ENCODE measurements at regions not wholly inside any gene's neighbourhood (a gene's known extent, or its start where the extent isn't known, plus 50 kb on each side); places are given as distances from the start of the nearest gene placed in this dataset.
"Not testable (repeated sequence)": the region's sequence is repeated elsewhere in the genome, so short reads cannot be mapped to it uniquely, and the experiment has no call there.

DNA sequence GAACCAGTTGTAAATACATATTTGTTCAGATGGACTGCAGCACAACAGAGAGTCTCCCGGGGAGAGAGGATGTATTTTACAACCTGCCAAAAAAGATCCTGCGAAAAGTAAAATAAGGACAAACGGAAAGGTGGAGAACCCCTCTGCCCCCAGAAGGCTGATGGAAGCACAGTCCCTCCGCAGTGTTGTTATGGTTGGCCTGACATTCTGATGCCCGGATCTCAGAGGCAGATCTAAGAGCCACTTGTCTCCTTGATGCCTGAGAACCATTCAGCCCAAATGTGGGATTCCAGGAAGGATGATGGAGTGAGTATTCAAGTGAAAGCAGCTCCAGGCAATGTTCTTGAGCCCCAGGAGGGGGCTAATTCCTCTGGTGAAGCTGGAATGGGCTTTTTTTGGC, 458.7 kb downstream of the ZNF536 start:
- H3F3A ChIP-seq (ENCODE audit: insufficient read depth, low read length): no peaks in the 10 kb centered on the region

GRCh38 chr19:30825505-30825904, 453.3 kb downstream of the ZNF536 start:
- not testable (repeated sequence) for H2AFZ ChIP-seq (ENCODE audit: low read length); DNase-seq; H3K4me3 ChIP-seq (ENCODE audit: low read length); H3K79me2 ChIP-seq (ENCODE audit: low read length); H3K9me2 ChIP-seq (replicated peaks; ENCODE audit: insufficient read depth, low read length); H3K27ac ChIP-seq (ENCODE audit: low read length); H3K9ac ChIP-seq (ENCODE audit: low read length); H3K4me2 ChIP-seq (ENCODE audit: low read depth, low read length); H3K36me3 ChIP-seq (replicated peaks; ENCODE audit: insufficient read depth, low read length); H4K20me1 ChIP-seq (ENCODE audit: insufficient read depth, low read length); H3K4me1 ChIP-seq (ENCODE audit: low read length); H3F3A ChIP-seq (ENCODE audit: insufficient read depth, low read length); H3K9me3 ChIP-seq (replicated peaks; ENCODE audit: insufficient read depth, low read length)
- H3K27me3 ChIP-seq (replicated peaks; ENCODE audit: insufficient read depth, low read length): peaks cover 16% of the 10 kb centered on the region; the same call in 1 of the 2 replicates

More for the DNA sequence above, 458.7 kb downstream of the ZNF536 start:
- no peak overlapping the region for H3K9ac ChIP-seq (ENCODE audit: low read length)
- H3K27ac ChIP-seq (ENCODE audit: low read length): no peak overlapping the region
- H3K79me2 ChIP-seq (ENCODE audit: low read length): no peaks in the 10 kb centered on the region
- H3K27me3 ChIP-seq (replicated peaks; ENCODE audit: insufficient read depth, low read length): peaks cover 5% of the 10 kb centered on the region; the same call in 1 of the 2 replicates
- no peak for DNase-seq
- H3K9me2 ChIP-seq (replicated peaks; ENCODE audit: insufficient read depth, low read length): no peaks in the 10 kb centered on the region
- no peak for TF ChIP-seq EZH2phosphoT487 (IDR thresholded peaks at IDR 0.05; ENCODE audit: low read length)
- TF ChIP-seq, protein P1, sequence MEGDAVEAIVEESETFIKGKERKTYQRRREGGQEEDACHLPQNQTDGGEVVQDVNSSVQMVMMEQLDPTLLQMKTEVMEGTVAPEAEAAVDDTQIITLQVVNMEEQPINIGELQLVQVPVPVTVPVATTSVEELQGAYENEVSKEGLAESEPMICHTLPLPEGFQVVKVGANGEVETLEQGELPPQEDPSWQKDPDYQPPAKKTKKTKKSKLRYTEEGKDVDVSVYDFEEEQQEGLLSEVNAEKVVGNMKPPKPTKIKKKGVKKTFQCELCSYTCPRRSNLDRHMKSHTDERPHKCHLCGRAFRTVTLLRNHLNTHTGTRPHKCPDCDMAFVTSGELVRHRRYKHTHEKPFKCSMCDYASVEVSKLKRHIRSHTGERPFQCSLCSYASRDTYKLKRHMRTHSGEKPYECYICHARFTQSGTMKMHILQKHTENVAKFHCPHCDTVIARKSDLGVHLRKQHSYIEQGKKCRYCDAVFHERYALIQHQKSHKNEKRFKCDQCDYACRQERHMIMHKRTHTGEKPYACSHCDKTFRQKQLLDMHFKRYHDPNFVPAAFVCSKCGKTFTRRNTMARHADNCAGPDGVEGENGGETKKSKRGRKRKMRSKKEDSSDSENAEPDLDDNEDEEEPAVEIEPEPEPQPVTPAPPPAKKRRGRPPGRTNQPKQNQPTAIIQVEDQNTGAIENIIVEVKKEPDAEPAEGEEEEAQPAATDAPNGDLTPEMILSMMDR (IDR thresholded peaks at IDR 0.05; ENCODE audit: low read length): no peak
- TF ChIP-seq EZH2 (optimal IDR thresholded peaks at IDR 0.05; ENCODE audit: low read depth, low read length): no peak
- no peaks in the 10 kb centered on the region for H3K9me3 ChIP-seq (replicated peaks; ENCODE audit: insufficient read depth, low read length)
- no peaks in the 10 kb centered on the region for H3K4me1 ChIP-seq (ENCODE audit: low read length)
- no peak overlapping the region for H3K4me2 ChIP-seq (ENCODE audit: low read depth, low read length)
- no peak overlapping the region for H3K4me3 ChIP-seq (ENCODE audit: low read length)
- H4K20me1 ChIP-seq (ENCODE audit: insufficient read depth, low read length): no peaks in the 10 kb centered on the region
- H3K36me3 ChIP-seq (replicated peaks; ENCODE audit: insufficient read depth, low read length): no peaks in the 10 kb centered on the region
- H2AFZ ChIP-seq (ENCODE audit: low read length): no peak overlapping the region

GRCh38 chr19:30824809-30825208, 452.6 kb downstream of the ZNF536 start:
- H3K9me2 ChIP-seq (replicated peaks; ENCODE audit: insufficient read depth, low read length): no peaks in the 10 kb centered on the region
- no peaks in the 10 kb centered on the region for H4K20me1 ChIP-seq (ENCODE audit: insufficient read depth, low read length)
- DNase-seq: no peak
- TF ChIP-seq EZH2 (optimal IDR thresholded peaks at IDR 0.05; ENCODE audit: low read depth, low read length) (no peak), EZH2phosphoT487 (IDR thresholded peaks at IDR 0.05; ENCODE audit: low read length) (no peak)
- TF ChIP-seq, protein P1 (IDR thresholded peaks at IDR 0.05; ENCODE audit: low read length): no peak
- no peak overlapping the region for H2AFZ ChIP-seq (ENCODE audit: low read length)
- H3K36me3 ChIP-seq (replicated peaks; ENCODE audit: insufficient read depth, low read length): no peaks in the 10 kb centered on the region
- peaks cover 21% of the 10 kb centered on the region for H3K27me3 ChIP-seq (replicated peaks; ENCODE audit: insufficient read depth, low read length)
- no peak overlapping the region for H3K4me2 ChIP-seq (ENCODE audit: low read depth, low read length)
- no peak overlapping the region for H3K27ac ChIP-seq (ENCODE audit: low read length)
- H3F3A ChIP-seq (ENCODE audit: insufficient read depth, low read length): no peaks in the 10 kb centered on the region
- H3K4me3 ChIP-seq (ENCODE audit: low read length): no peak overlapping the region
- no peaks in the 10 kb centered on the region for H3K4me1 ChIP-seq (ENCODE audit: low read length)
- no peaks in the 10 kb centered on the region for H3K79me2 ChIP-seq (ENCODE audit: low read length)
- H3K9me3 ChIP-seq (replicated peaks; ENCODE audit: insufficient read depth, low read length): no peaks in the 10 kb centered on the region
- H3K9ac ChIP-seq (ENCODE audit: low read length): no peak overlapping the region

DNA sequence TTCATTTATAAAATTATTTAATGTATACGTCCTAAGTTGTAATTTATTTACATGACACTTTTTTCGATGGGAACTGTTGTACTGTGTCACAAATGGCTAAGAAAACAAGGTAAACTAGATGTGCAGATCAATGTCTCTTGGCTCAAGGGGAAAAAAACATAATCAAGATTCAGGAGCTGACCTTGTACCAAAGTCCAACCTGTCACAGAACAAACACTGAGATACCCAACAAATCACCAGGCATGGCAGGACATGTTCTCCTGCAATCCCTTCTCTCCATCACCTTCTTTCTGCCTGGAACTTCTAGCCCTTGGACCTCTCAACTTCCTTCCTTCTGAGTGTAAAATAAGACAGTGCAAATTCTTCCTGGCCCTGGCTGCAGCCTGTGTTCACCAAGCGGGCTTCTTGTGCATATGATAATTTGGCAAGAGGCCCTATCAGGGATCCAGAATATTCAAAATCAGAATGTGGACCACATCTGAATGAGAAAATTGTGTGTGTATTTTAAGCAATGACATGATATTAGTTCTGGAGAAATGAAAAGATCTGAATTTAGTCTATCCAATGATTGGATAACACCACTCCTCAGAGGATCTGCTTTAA, 445.9 kb downstream of the ZNF536 start:
- no peak overlapping the region for H3K4me2 ChIP-seq (ENCODE audit: low read depth, low read length)

More for the DNA sequence above, 445.9 kb downstream of the ZNF536 start:
- DNase-seq: no peak
- Histone ChIP-seq H3K4me1 (ENCODE audit: low read length) (no peaks in the 10 kb centered on the region), H4K20me1 (ENCODE audit: insufficient read depth, low read length) (no peaks in the 10 kb centered on the region), H3K9ac (ENCODE audit: low read length) (no peak overlapping the region), H2AFZ (ENCODE audit: low read length) (no peak overlapping the region), H3K79me2 (ENCODE audit: low read length) (no peaks in the 10 kb centered on the region), H3K27me3 (replicated peaks; ENCODE audit: insufficient read depth, low read length) (peaks cover 43% of the 10 kb centered on the region), H3K27ac (ENCODE audit: low read length) (no peak overlapping the region), H3K9me2 (replicated peaks; ENCODE audit: insufficient read depth, low read length) (no peaks in the 10 kb centered on the region), H3K36me3 (replicated peaks; ENCODE audit: insufficient read depth, low read length) (no peaks in the 10 kb centered on the region), H3F3A (ENCODE audit: insufficient read depth, low read length) (no peaks in the 10 kb centered on the region), H3K9me3 (replicated peaks; ENCODE audit: insufficient read depth, low read length) (no peaks in the 10 kb centered on the region), H3K4me3 (ENCODE audit: low read length) (no peak overlapping the region)
- TF ChIP-seq EZH2 (optimal IDR thresholded peaks at IDR 0.05; ENCODE audit: low read depth, low read length) (no peak), EZH2phosphoT487 (IDR thresholded peaks at IDR 0.05; ENCODE audit: low read length) (no peak)
- TF ChIP-seq, protein P1 (IDR thresholded peaks at IDR 0.05; ENCODE audit: low read length): no peak

All from MM.1S (cell line).